Fibroblast of lung (primary cell): ENCODE measurements at regions not wholly inside any gene's neighbourhood (a gene's known extent, or its start where the extent isn't known, plus 50 kb on each side); places are given as distances from the start of the nearest gene placed in this dataset.

ENCODE experiments used
- EZH2 ChIP-seq: IDR thresholded peaks from 2 replicates; pipeline ENCODE4 v1.5.1; 2012; ENCODE audit warnings: low read length, control low read depth, mild to moderate bottlenecking; ENCODE audit errors: missing control alignments
- TF ChIP-seq, protein P1 (sequence below), 2 donors: IDR thresholded peaks in 1 of 2; conservative IDR thresholded peaks in 1 of 2; 1 replicate in 1 of 2; 2 replicates in 1 of 2; pipeline ENCODE4 v1.5.1; 2011 to 2012; ENCODE audit warnings: low read length in 2 of 2, control low read depth in 1 of 2, inconsistent platforms in 1 of 2, low read depth in 1 of 2, mild to moderate bottlenecking in 1 of 2

- TF ChIP-seq, protein P1, sequence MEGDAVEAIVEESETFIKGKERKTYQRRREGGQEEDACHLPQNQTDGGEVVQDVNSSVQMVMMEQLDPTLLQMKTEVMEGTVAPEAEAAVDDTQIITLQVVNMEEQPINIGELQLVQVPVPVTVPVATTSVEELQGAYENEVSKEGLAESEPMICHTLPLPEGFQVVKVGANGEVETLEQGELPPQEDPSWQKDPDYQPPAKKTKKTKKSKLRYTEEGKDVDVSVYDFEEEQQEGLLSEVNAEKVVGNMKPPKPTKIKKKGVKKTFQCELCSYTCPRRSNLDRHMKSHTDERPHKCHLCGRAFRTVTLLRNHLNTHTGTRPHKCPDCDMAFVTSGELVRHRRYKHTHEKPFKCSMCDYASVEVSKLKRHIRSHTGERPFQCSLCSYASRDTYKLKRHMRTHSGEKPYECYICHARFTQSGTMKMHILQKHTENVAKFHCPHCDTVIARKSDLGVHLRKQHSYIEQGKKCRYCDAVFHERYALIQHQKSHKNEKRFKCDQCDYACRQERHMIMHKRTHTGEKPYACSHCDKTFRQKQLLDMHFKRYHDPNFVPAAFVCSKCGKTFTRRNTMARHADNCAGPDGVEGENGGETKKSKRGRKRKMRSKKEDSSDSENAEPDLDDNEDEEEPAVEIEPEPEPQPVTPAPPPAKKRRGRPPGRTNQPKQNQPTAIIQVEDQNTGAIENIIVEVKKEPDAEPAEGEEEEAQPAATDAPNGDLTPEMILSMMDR (conservative IDR thresholded peaks at IDR 0.05 in 1 of 2, IDR thresholded peaks at IDR 0.05 in 1 of 2; ENCODE audit: low read depth in 1 of 2, low read length in 2 of 2), result no peak
- TF ChIP-seq EZH2, result no peak
Measured at GRCh38 chr11:82234256-82234655, 499.4 kb downstream of the FAM181B start.
